ENCODE measurements at regions not wholly inside any gene's neighbourhood (a gene's known extent, or its start where the extent isn't known, plus 50 kb on each side); places are given as distances from the start of the nearest gene placed in this dataset.

DNA sequence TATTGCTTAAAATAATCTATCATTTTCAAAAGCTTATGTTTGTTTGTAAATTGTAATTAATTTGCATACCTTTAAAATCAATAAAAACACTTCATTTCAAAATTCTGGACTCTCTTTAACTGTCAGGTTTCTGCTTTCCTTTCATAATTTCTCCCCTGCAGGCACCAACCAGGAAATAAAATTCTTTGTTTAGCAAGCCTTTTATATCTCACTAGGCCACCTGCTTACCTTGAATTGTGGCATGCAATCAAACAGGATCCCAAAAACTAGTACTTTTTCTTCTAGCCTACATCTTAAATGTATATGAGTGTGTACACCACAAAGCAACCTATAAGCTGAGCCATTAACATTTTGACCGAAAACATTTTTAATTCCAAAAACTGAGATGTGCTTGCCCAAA, 233.1 kb downstream of the NR4A2 start:
- TF ChIP-seq, protein P1, sequence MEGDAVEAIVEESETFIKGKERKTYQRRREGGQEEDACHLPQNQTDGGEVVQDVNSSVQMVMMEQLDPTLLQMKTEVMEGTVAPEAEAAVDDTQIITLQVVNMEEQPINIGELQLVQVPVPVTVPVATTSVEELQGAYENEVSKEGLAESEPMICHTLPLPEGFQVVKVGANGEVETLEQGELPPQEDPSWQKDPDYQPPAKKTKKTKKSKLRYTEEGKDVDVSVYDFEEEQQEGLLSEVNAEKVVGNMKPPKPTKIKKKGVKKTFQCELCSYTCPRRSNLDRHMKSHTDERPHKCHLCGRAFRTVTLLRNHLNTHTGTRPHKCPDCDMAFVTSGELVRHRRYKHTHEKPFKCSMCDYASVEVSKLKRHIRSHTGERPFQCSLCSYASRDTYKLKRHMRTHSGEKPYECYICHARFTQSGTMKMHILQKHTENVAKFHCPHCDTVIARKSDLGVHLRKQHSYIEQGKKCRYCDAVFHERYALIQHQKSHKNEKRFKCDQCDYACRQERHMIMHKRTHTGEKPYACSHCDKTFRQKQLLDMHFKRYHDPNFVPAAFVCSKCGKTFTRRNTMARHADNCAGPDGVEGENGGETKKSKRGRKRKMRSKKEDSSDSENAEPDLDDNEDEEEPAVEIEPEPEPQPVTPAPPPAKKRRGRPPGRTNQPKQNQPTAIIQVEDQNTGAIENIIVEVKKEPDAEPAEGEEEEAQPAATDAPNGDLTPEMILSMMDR (conservative IDR thresholded peaks at IDR 0.05; ENCODE audit: low read depth, low read length), result no peak
- TF ChIP-seq EZH2phosphoT487 (IDR thresholded peaks at IDR 0.05; ENCODE audit: borderline replicate concordance, low read length) (no peak), EZH2 (IDR thresholded peaks at IDR 0.05; ENCODE audit: low read length, unreplicated experiment) (no peak)
